ENCODE measurements at regions not wholly inside any gene's neighbourhood (a gene's known extent, or its start where the extent isn't known, plus 50 kb on each side); places are given as distances from the start of the nearest gene placed in this dataset.

- ATAC-seq: no peak
- TF ChIP-seq BACH2 (CRISPR knock-in tag; IDR thresholded peaks at IDR 0.05; ENCODE audit: borderline replicate concordance) (no peak), RARB (CRISPR knock-in tag; IDR thresholded peaks at IDR 0.05) (no peak), POU6F1 (CRISPR knock-in tag; IDR thresholded peaks at IDR 0.05; ENCODE audit: borderline replicate concordance, low read depth) (no peak), SNAI2 (CRISPR knock-in tag; IDR thresholded peaks at IDR 0.05) (no peak), TOX (CRISPR knock-in tag; IDR thresholded peaks at IDR 0.05; ENCODE audit: borderline replicate concordance) (no peak), ZC3H10 (CRISPR knock-in tag; IDR thresholded peaks at IDR 0.05) (no peak), ZNF565 (CRISPR knock-in tag; conservative IDR thresholded peaks at IDR 0.05; ENCODE audit: low read depth) (no peak), CREB5 (CRISPR knock-in tag; IDR thresholded peaks at IDR 0.05; ENCODE audit: low read depth) (no peak)
These were observed 266.8 kb upstream of the ACVR2A start for GRCh38 chr2:147577998-147578380.

GRCh38 chr2:147577323-147577997 lies 267.4 kb upstream of the ACVR2A start:
- ATAC-seq: no peak
- TF ChIP-seq ZNF70 (CRISPR knock-in tag; IDR thresholded peaks at IDR 0.05): no peak

- no peak for ATAC-seq
- TF ChIP-seq CSDC2 (CRISPR knock-in tag; IDR thresholded peaks at IDR 0.05): no peak
- no peak for TF ChIP-seq TOX (CRISPR knock-in tag; IDR thresholded peaks at IDR 0.05; ENCODE audit: borderline replicate concordance)
These were observed 269.7 kb upstream of the ACVR2A start for GRCh38 chr2:147575106-147575505.

GRCh38 chr2:147572622-147573021 lies 272.2 kb upstream of the ACVR2A start:
- TF ChIP-seq RARB (CRISPR knock-in tag; IDR thresholded peaks at IDR 0.05): no peak
- no peak for TF ChIP-seq ZNF8 (CRISPR knock-in tag; IDR thresholded peaks at IDR 0.05)
- TF ChIP-seq CREB5 (CRISPR knock-in tag; IDR thresholded peaks at IDR 0.05; ENCODE audit: low read depth): no peak
- TF ChIP-seq GLIS3 (CRISPR knock-in tag; IDR thresholded peaks at IDR 0.05): no peak
- TF ChIP-seq ZNF565 (CRISPR knock-in tag; conservative IDR thresholded peaks at IDR 0.05; ENCODE audit: low read depth): no peak
- no peak for TF ChIP-seq CSDC2 (CRISPR knock-in tag; IDR thresholded peaks at IDR 0.05)
- no peak for TF ChIP-seq OSR1 (CRISPR knock-in tag; IDR thresholded peaks at IDR 0.05)
- no peak for TF ChIP-seq ZNF70 (CRISPR knock-in tag; IDR thresholded peaks at IDR 0.05)
- TF ChIP-seq BACH2 (CRISPR knock-in tag; IDR thresholded peaks at IDR 0.05; ENCODE audit: borderline replicate concordance): no peak
- TF ChIP-seq POU6F1 (CRISPR knock-in tag; IDR thresholded peaks at IDR 0.05; ENCODE audit: borderline replicate concordance, low read depth): no peak
- ATAC-seq: no peak

GRCh38 chr2:147569426-147569825 lies 275.4 kb upstream of the ACVR2A start:
- TF ChIP-seq ZC3H10 (CRISPR knock-in tag; IDR thresholded peaks at IDR 0.05) (no peak), OSR1 (CRISPR knock-in tag; IDR thresholded peaks at IDR 0.05) (no peak)
- ATAC-seq: no peak

- no peak for ATAC-seq
These were observed 276.7 kb upstream of the ACVR2A start for GRCh38 chr2:147568109-147568508.

More at GRCh38 chr2:147568109-147568508, 276.7 kb upstream of the ACVR2A start:
- TF ChIP-seq TOX (CRISPR knock-in tag; IDR thresholded peaks at IDR 0.05; ENCODE audit: borderline replicate concordance): no peak
- TF ChIP-seq ISL1 (CRISPR knock-in tag; IDR thresholded peaks at IDR 0.05): no peak
- TF ChIP-seq CSDC2 (CRISPR knock-in tag; IDR thresholded peaks at IDR 0.05): no peak
- TF ChIP-seq CREB5 (CRISPR knock-in tag; IDR thresholded peaks at IDR 0.05; ENCODE audit: low read depth): no peak
- no peak for TF ChIP-seq OSR1 (CRISPR knock-in tag; IDR thresholded peaks at IDR 0.05)
- no peak for TF ChIP-seq CSRNP3 (CRISPR knock-in tag; IDR thresholded peaks at IDR 0.05)
- TF ChIP-seq SNAI2 (CRISPR knock-in tag; IDR thresholded peaks at IDR 0.05): no peak
- no peak for TF ChIP-seq ARNTL (CRISPR knock-in tag; IDR thresholded peaks at IDR 0.05; ENCODE audit: borderline replicate concordance, low read depth)
- TF ChIP-seq TCF4 (CRISPR knock-in tag; IDR thresholded peaks at IDR 0.05; ENCODE audit: borderline replicate concordance): no peak
- TF ChIP-seq BACH2 (CRISPR knock-in tag; IDR thresholded peaks at IDR 0.05; ENCODE audit: borderline replicate concordance): no peak
